ENCODE measurements at regions not wholly inside any gene's neighbourhood (a gene's known extent, or its start where the extent isn't known, plus 50 kb on each side); places are given as distances from the start of the nearest gene placed in this dataset.

GRCh38 chr2:5576015-5576414 is 116.2 kb upstream of the SOX11 start:
- DNase-seq (ENCODE audit: low spot score), result no peak
- intact Hi-C loops (cut with micrococcal nuclease; ENCODE audit: unreplicated experiment), result no loop called here

More at GRCh38 chr2:5576015-5576414, 116.2 kb upstream of the SOX11 start:
- 3% methylated on average over 3 of the region's 3 CpGs for WGBS (ENCODE audit: low lambda C conversion rate)
- no TSS peak for BruUV-seq (replicated peaks)
- Histone ChIP-seq H3K4me1 (ENCODE audit: insufficient read depth, low read length) (no peaks in the 10 kb centered on the region), H2AFZ (ENCODE audit: low read length) (no peak overlapping the region), H3K4me3 (replicated peaks in 1 of 3; ENCODE audit: insufficient read depth in 1 of 3, low read depth in 2 of 3, low read length in 3 of 3) (no peak overlapping the region), H3K79me2 (ENCODE audit: insufficient read depth, low read length) (no peaks in the 10 kb centered on the region), H3K27me3 (ENCODE audit: control insufficient read depth in 1 of 2, insufficient read depth in 2 of 2, low read length in 2 of 2) (no peaks in the 10 kb centered on the region), H4K20me1 (ENCODE audit: insufficient read depth, low read length) (no peaks in the 10 kb centered on the region), H3K36me3 (replicated peaks in 1 of 2; ENCODE audit: control insufficient read depth in 1 of 2, insufficient read depth in 2 of 2, low read length in 2 of 2) (no peaks in the 10 kb centered on the region), H3K27ac (ENCODE audit: extremely low read length, insufficient read depth, low read length) (no peak overlapping the region), H3K9ac (ENCODE audit: insufficient read depth, low read depth, low read length) (no peak overlapping the region), H3K9me3 (ENCODE audit: low read length) (peaks cover 33% of the 10 kb centered on the region), H3K4me2 (ENCODE audit: low read depth, low read length) (no peak overlapping the region)
- POLR2A ChIA-PET, result no interaction called here
- in situ Hi-C loops (cut with HindIII; ENCODE audit: extremely low pct_ligation_motif_present, low pct_unique_long_range_greater_than_20kb), result no loop called here
- TF ChIP-seq HINFP (CRISPR knock-in tag; IDR thresholded peaks at IDR 0.05; ENCODE audit: low read depth), result no peak
- TF ChIP-seq KLF11 (CRISPR knock-in tag; IDR thresholded peaks at IDR 0.05), result no peak
- TF ChIP-seq ISL2 (CRISPR knock-in tag; IDR thresholded peaks at IDR 0.05), result no peak
- peak; percentile 30 to 65; a peak in 3 of 4 replicates for TF ChIP-seq MAFK (conservative IDR thresholded peaks at IDR 0.05 in 1 of 2, IDR thresholded peaks at IDR 0.05 in 1 of 2; ENCODE audit: low read length in 2 of 2)
- TF ChIP-seq TBX3 (IDR thresholded peaks at IDR 0.05; ENCODE audit: borderline replicate concordance), result no peak
- TF ChIP-seq GATA4 (IDR thresholded peaks at IDR 0.05; ENCODE audit: borderline replicate concordance, low read depth), result no peak
- TF ChIP-seq FOXO4 (CRISPR knock-in tag; conservative IDR thresholded peaks at IDR 0.05), result no peak
- TF ChIP-seq GABPB1 (CRISPR knock-in tag; IDR thresholded peaks at IDR 0.05), result no peak
- peak; percentile 54 for TF ChIP-seq MAFF (IDR thresholded peaks at IDR 0.05; ENCODE audit: low read depth, low read length)
- TF ChIP-seq REXO4 (CRISPR knock-in tag; IDR thresholded peaks at IDR 0.05; ENCODE audit: borderline replicate concordance), result no peak
- FAIRE-seq (no peak), ATAC-seq (no peak)
- CTCF ChIA-PET (ENCODE audit: low intra/inter-chr PET ratio, low total read pairs), result no interaction called here
